ENCODE measurements at regions not wholly inside any gene's neighbourhood (a gene's known extent, or its start where the extent isn't known, plus 50 kb on each side); places are given as distances from the start of the nearest gene placed in this dataset.

DNA sequence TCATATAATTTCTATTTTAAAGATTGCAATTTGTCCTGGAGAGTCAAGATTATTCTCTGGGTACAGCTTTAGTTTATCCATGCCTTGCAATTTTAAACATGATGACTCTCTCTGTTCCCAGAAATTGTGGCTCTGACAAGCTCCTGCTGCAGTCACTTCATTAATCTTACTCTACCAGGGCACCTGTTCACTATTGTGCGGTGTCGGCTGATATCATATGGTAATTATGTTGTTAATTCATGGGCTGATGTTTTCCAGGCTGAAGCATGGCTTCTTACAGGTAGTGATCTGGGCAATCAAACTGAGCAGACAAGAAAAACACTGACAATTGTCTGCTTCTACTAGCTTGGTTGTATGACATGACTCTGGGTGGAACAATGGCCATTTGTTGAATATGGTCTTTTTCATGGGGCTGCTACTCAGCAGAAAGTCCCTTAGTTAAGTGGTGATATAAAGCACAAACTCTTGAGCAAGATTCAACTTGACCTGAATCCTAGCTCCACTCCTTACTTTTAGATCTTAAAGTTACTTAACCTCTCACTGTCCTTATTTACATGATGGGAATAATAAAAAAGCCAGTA, 230.7 kb downstream of the FAT3 start:
- no peak overlapping the region for H3K27ac ChIP-seq
- H3K9me3 ChIP-seq: no peaks in the 10 kb centered on the region
- H3K36me3 ChIP-seq: no peaks in the 10 kb centered on the region
- intact Hi-C loops (cut with DNase I; ENCODE audit: low total_unique reads): no loop called here
- H3K27me3 ChIP-seq: no peaks in the 10 kb centered on the region
- in situ Hi-C loops (cut with MboI; ENCODE audit: low pct_ligation_motif_present in 1 of 4, low pct_unique_long_range_greater_than_20kb in 1 of 4, low sequenced_read_pairs in 3 of 4): no loop called here
- WGBS, 2 donors (ENCODE audit: low coverage in 1 of 2): 97% methylated on average over 2 of the region's 2 CpGs; no CpG with 5 or more reads in 1 of the 2 donors
- TF ChIP-seq, protein P1, sequence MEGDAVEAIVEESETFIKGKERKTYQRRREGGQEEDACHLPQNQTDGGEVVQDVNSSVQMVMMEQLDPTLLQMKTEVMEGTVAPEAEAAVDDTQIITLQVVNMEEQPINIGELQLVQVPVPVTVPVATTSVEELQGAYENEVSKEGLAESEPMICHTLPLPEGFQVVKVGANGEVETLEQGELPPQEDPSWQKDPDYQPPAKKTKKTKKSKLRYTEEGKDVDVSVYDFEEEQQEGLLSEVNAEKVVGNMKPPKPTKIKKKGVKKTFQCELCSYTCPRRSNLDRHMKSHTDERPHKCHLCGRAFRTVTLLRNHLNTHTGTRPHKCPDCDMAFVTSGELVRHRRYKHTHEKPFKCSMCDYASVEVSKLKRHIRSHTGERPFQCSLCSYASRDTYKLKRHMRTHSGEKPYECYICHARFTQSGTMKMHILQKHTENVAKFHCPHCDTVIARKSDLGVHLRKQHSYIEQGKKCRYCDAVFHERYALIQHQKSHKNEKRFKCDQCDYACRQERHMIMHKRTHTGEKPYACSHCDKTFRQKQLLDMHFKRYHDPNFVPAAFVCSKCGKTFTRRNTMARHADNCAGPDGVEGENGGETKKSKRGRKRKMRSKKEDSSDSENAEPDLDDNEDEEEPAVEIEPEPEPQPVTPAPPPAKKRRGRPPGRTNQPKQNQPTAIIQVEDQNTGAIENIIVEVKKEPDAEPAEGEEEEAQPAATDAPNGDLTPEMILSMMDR (IDR thresholded peaks at IDR 0.05): no peak
- TF ChIP-seq POLR2A (IDR thresholded peaks at IDR 0.05): no peak
- no peak for TF ChIP-seq EP300 (IDR thresholded peaks at IDR 0.05; ENCODE audit: low read depth)
- no peak for TF ChIP-seq POLR2AphosphoS5 (IDR thresholded peaks at IDR 0.05)
- H3K4me1 ChIP-seq: no peaks in the 10 kb centered on the region
- DNase-seq: no peak
- H3K4me3 ChIP-seq: no peak overlapping the region

DNA sequence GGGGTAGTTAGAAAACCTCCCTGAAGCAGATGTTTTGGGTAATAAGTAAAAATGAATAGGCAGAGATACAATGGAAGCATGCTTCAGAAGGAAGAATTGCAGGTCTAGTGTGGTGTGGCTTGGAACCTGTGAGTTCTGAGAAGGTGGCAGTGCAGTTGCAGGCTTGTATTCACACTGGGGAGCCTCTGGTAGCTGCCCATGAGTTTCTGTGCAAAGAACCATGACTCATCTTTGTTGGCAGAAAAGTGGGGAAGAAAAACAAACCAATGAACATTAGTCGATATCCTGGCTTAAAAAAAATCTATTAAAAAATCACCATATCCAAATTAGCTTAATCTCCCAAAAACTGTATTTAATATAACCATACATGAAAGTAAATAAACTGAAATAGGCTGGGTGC, 232.6 kb downstream of the FAT3 start:
- Histone ChIP-seq H3K27ac (no peak overlapping the region), H3K36me3 (no peaks in the 10 kb centered on the region), H3K4me3 (no peak overlapping the region), H3K4me1 (no peaks in the 10 kb centered on the region), H3K9me3 (no peaks in the 10 kb centered on the region), H3K27me3 (no peaks in the 10 kb centered on the region)
- in situ Hi-C loops (cut with MboI; ENCODE audit: low pct_ligation_motif_present in 1 of 4, low pct_unique_long_range_greater_than_20kb in 1 of 4, low sequenced_read_pairs in 3 of 4) (no loop called here), intact Hi-C loops (cut with DNase I; ENCODE audit: low total_unique reads) (no loop called here)
- TF ChIP-seq, protein P1 (IDR thresholded peaks at IDR 0.05): no peak
- TF ChIP-seq POLR2AphosphoS5 (IDR thresholded peaks at IDR 0.05) (no peak), EP300 (IDR thresholded peaks at IDR 0.05; ENCODE audit: low read depth) (no peak), POLR2A (IDR thresholded peaks at IDR 0.05) (no peak)
- no peak for DNase-seq
- WGBS, 2 donors (ENCODE audit: low coverage in 1 of 2): 76 to 80% methylated on average over 1 of the region's 1 CpG

DNA sequence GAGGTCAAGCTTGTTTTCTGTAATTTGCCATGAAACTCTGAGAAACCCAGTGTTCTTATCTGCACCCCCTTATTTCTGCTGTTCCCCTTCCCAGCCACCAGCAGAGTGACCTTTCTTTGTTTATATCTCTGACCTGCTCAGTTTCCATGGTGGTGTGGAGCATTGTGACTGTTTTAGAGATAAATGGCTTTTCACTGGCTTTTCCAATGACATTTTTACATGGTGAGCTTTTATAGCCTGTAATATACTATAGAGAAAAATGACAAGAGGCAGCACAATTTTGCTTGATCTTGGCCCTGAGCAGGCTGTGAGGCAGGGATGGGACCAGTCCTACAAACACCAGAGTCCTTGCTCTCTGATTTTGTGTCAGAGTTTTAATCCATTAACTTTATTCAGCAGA, 233.9 kb downstream of the FAT3 start:
- H3K27ac ChIP-seq: no peak overlapping the region
- no peaks in the 10 kb centered on the region for H3K4me1 ChIP-seq
- in situ Hi-C loops (cut with MboI; ENCODE audit: low pct_ligation_motif_present in 1 of 4, low pct_unique_long_range_greater_than_20kb in 1 of 4, low sequenced_read_pairs in 3 of 4) (no loop called here), intact Hi-C loops (cut with DNase I; ENCODE audit: low total_unique reads) (no loop called here)
- no peaks in the 10 kb centered on the region for H3K9me3 ChIP-seq
- no peaks in the 10 kb centered on the region for H3K27me3 ChIP-seq
- no peaks in the 10 kb centered on the region for H3K36me3 ChIP-seq
- DNase-seq: no peak
- TF ChIP-seq POLR2A (IDR thresholded peaks at IDR 0.05) (no peak), POLR2AphosphoS5 (IDR thresholded peaks at IDR 0.05) (no peak), EP300 (IDR thresholded peaks at IDR 0.05; ENCODE audit: low read depth) (no peak)
- TF ChIP-seq, protein P1 (IDR thresholded peaks at IDR 0.05): no peak
- no peak overlapping the region for H3K4me3 ChIP-seq

DNA sequence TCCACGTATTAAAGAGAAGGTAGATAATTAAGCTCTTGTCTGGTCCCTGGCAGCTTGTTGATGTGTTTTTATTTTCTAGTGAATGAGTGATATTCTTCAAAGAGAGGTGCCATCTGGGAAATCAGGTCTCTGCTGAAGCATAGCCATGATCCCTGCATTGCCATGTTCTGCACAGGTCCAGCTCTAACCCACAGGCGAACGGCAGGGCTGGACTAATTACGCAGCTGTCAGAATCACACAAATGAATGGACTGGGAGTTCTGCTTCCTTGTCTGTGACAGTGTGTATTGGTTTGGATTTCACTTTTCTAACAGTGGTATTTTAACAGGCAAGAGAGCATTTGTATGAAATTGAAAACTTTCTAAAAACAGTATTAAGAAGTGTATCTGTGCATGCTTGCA, 235.6 kb downstream of the FAT3 start:
- no peaks in the 10 kb centered on the region for H3K9me3 ChIP-seq
- TF ChIP-seq EP300 (IDR thresholded peaks at IDR 0.05; ENCODE audit: low read depth) (no peak), POLR2A (IDR thresholded peaks at IDR 0.05) (no peak), POLR2AphosphoS5 (IDR thresholded peaks at IDR 0.05) (no peak)
- TF ChIP-seq, protein P1 (IDR thresholded peaks at IDR 0.05): no peak
- no peaks in the 10 kb centered on the region for H3K36me3 ChIP-seq
- H3K27me3 ChIP-seq: no peaks in the 10 kb centered on the region
- H3K27ac ChIP-seq: no peak overlapping the region
- WGBS, 2 donors (ENCODE audit: low coverage in 1 of 2): 79 to 83% methylated on average over 3 to 4 of the region's 4 CpGs
- intact Hi-C loops (cut with DNase I; ENCODE audit: low total_unique reads): no loop called here
- no peak overlapping the region for H3K4me3 ChIP-seq
- no peak for DNase-seq
- in situ Hi-C loops (cut with MboI; ENCODE audit: low pct_ligation_motif_present in 1 of 4, low pct_unique_long_range_greater_than_20kb in 1 of 4, low sequenced_read_pairs in 3 of 4): no loop called here
- no peaks in the 10 kb centered on the region for H3K4me1 ChIP-seq

Data from transverse colon (tissue), 4 donors.